ENCODE measurements at regions not wholly inside any gene's neighbourhood (a gene's known extent, or its start where the extent isn't known, plus 50 kb on each side); places are given as distances from the start of the nearest gene placed in this dataset.

GRCh38 chr2:107148055-107148454, 262.1 kb upstream of the ST6GAL2 start:
- Histone ChIP-seq H3K27ac (ENCODE audit: low read depth, low read length) (no peak overlapping the region), H3K4me1 (ENCODE audit: control insufficient read depth, insufficient read depth, low read length) (0 out of 2 replicates have a peak, but pooled peaks cover 2% of the 10 kb centered on the region), H3K9ac (ENCODE audit: low read depth, low read length) (no peak overlapping the region), H3K36me3 (ENCODE audit: control insufficient read depth, insufficient read depth, low read length) (no peaks in the 10 kb centered on the region), H3K9me3 (ENCODE audit: control insufficient read depth, insufficient read depth, low read length) (peaks cover 9% of the 10 kb centered on the region), H3K27me3 (ENCODE audit: control insufficient read depth, insufficient read depth, low read length) (no peaks in the 10 kb centered on the region), H3K4me3 (ENCODE audit: low read depth, low read length) (no peak overlapping the region)

- H3K9me3 ChIP-seq (ENCODE audit: control insufficient read depth, insufficient read depth, low read length), result peaks cover 9% of the 10 kb centered on the region
- no peak overlapping the region for H3K27ac ChIP-seq (ENCODE audit: low read depth, low read length)
- H3K27me3 ChIP-seq (ENCODE audit: control insufficient read depth, insufficient read depth, low read length), result no peaks in the 10 kb centered on the region
- H3K9ac ChIP-seq (ENCODE audit: low read depth, low read length), result no peak overlapping the region
- no peaks in the 10 kb centered on the region for H3K36me3 ChIP-seq (ENCODE audit: control insufficient read depth, insufficient read depth, low read length)
- H3K4me1 ChIP-seq (ENCODE audit: control insufficient read depth, insufficient read depth, low read length), result 0 out of 2 replicates have a peak, but pooled peaks cover 2% of the 10 kb centered on the region
- no peak overlapping the region for H3K4me3 ChIP-seq (ENCODE audit: low read depth, low read length)
Measured at GRCh38 chr2:107148496-107148895, 262.5 kb upstream of the ST6GAL2 start.

- no peaks in the 10 kb centered on the region for H3K9me3 ChIP-seq (ENCODE audit: control insufficient read depth, insufficient read depth, low read length)
- no peaks in the 10 kb centered on the region for H3K27me3 ChIP-seq (ENCODE audit: control insufficient read depth, insufficient read depth, low read length)
- H3K4me1 ChIP-seq (ENCODE audit: control insufficient read depth, insufficient read depth, low read length), result no peaks in the 10 kb centered on the region
- no peak overlapping the region for H3K4me3 ChIP-seq (ENCODE audit: low read depth, low read length)
- H3K36me3 ChIP-seq (ENCODE audit: control insufficient read depth, insufficient read depth, low read length), result no peaks in the 10 kb centered on the region
- H3K9ac ChIP-seq (ENCODE audit: low read depth, low read length), result no peak overlapping the region
- no peak overlapping the region for H3K27ac ChIP-seq (ENCODE audit: low read depth, low read length)
Measured at GRCh38 chr2:107160640-107161239, 274.8 kb upstream of the ST6GAL2 start.

- H3K9ac ChIP-seq (ENCODE audit: low read depth, low read length), result no peak overlapping the region
- no peak overlapping the region for H3K4me3 ChIP-seq (ENCODE audit: low read depth, low read length)
- H3K4me1 ChIP-seq (ENCODE audit: control insufficient read depth, insufficient read depth, low read length), result no peaks in the 10 kb centered on the region
- no peaks in the 10 kb centered on the region for H3K36me3 ChIP-seq (ENCODE audit: control insufficient read depth, insufficient read depth, low read length)
- H3K27ac ChIP-seq (ENCODE audit: low read depth, low read length), result no peak overlapping the region
- H3K9me3 ChIP-seq (ENCODE audit: control insufficient read depth, insufficient read depth, low read length), result no peaks in the 10 kb centered on the region
- H3K27me3 ChIP-seq (ENCODE audit: control insufficient read depth, insufficient read depth, low read length), result no peaks in the 10 kb centered on the region
Measured at GRCh38 chr2:107168141-107168540, 282.2 kb upstream of the ST6GAL2 start.

GRCh38 chr2:107174171-107174570, 288.2 kb upstream of the ST6GAL2 start:
- no peaks in the 10 kb centered on the region for H3K9me3 ChIP-seq (ENCODE audit: control insufficient read depth, insufficient read depth, low read length)
- H3K4me1 ChIP-seq (ENCODE audit: control insufficient read depth, insufficient read depth, low read length), result no peaks in the 10 kb centered on the region
- no peaks in the 10 kb centered on the region for H3K27me3 ChIP-seq (ENCODE audit: control insufficient read depth, insufficient read depth, low read length)
- H3K9ac ChIP-seq (ENCODE audit: low read depth, low read length), result no peak overlapping the region
- no peak overlapping the region for H3K27ac ChIP-seq (ENCODE audit: low read depth, low read length)
- no peak overlapping the region for H3K4me3 ChIP-seq (ENCODE audit: low read depth, low read length)
- H3K36me3 ChIP-seq (ENCODE audit: control insufficient read depth, insufficient read depth, low read length), result no peaks in the 10 kb centered on the region

GRCh38 chr2:107182981-107183380, 297.0 kb upstream of the ST6GAL2 start:
- no peak overlapping the region for H3K9ac ChIP-seq (ENCODE audit: low read depth, low read length)
- no peaks in the 10 kb centered on the region for H3K27me3 ChIP-seq (ENCODE audit: control insufficient read depth, insufficient read depth, low read length)
- no peak overlapping the region for H3K27ac ChIP-seq (ENCODE audit: low read depth, low read length)
- no peaks in the 10 kb centered on the region for H3K36me3 ChIP-seq (ENCODE audit: control insufficient read depth, insufficient read depth, low read length)
- H3K9me3 ChIP-seq (ENCODE audit: control insufficient read depth, insufficient read depth, low read length), result no peaks in the 10 kb centered on the region
- H3K4me3 ChIP-seq (ENCODE audit: low read depth, low read length), result no peak overlapping the region
- no peaks in the 10 kb centered on the region for H3K4me1 ChIP-seq (ENCODE audit: control insufficient read depth, insufficient read depth, low read length)

GRCh38 chr2:107187870-107188269, 301.9 kb upstream of the ST6GAL2 start:
- Histone ChIP-seq H3K36me3 (ENCODE audit: control insufficient read depth, insufficient read depth, low read length) (no peaks in the 10 kb centered on the region), H3K27me3 (ENCODE audit: control insufficient read depth, insufficient read depth, low read length) (no peaks in the 10 kb centered on the region), H3K4me1 (ENCODE audit: control insufficient read depth, insufficient read depth, low read length) (no peaks in the 10 kb centered on the region), H3K4me3 (ENCODE audit: low read depth, low read length) (no peak overlapping the region), H3K9me3 (ENCODE audit: control insufficient read depth, insufficient read depth, low read length) (no peaks in the 10 kb centered on the region), H3K27ac (ENCODE audit: low read depth, low read length) (no peak overlapping the region), H3K9ac (ENCODE audit: low read depth, low read length) (no peak overlapping the region)

GRCh38 chr2:107195631-107196030, 309.7 kb upstream of the ST6GAL2 start:
- Histone ChIP-seq H3K4me3 (ENCODE audit: low read depth, low read length) (no peak overlapping the region), H3K27ac (ENCODE audit: low read depth, low read length) (no peak overlapping the region), H3K36me3 (ENCODE audit: control insufficient read depth, insufficient read depth, low read length) (no peaks in the 10 kb centered on the region), H3K9me3 (ENCODE audit: control insufficient read depth, insufficient read depth, low read length) (no peaks in the 10 kb centered on the region), H3K4me1 (ENCODE audit: control insufficient read depth, insufficient read depth, low read length) (no peaks in the 10 kb centered on the region), H3K27me3 (ENCODE audit: control insufficient read depth, insufficient read depth, low read length) (no peaks in the 10 kb centered on the region), H3K9ac (ENCODE audit: low read depth, low read length) (no peak overlapping the region)

- no peak overlapping the region for H3K27ac ChIP-seq (ENCODE audit: low read depth, low read length)
- no peaks in the 10 kb centered on the region for H3K9me3 ChIP-seq (ENCODE audit: control insufficient read depth, insufficient read depth, low read length)
- no peak overlapping the region for H3K9ac ChIP-seq (ENCODE audit: low read depth, low read length)
- H3K4me1 ChIP-seq (ENCODE audit: control insufficient read depth, insufficient read depth, low read length), result no peaks in the 10 kb centered on the region
- H3K36me3 ChIP-seq (ENCODE audit: control insufficient read depth, insufficient read depth, low read length), result no peaks in the 10 kb centered on the region
- no peak overlapping the region for H3K4me3 ChIP-seq (ENCODE audit: low read depth, low read length)
- no peaks in the 10 kb centered on the region for H3K27me3 ChIP-seq (ENCODE audit: control insufficient read depth, insufficient read depth, low read length)
Measured at GRCh38 chr2:107197594-107198294, 311.8 kb upstream of the ST6GAL2 start.

- Histone ChIP-seq H3K4me1 (ENCODE audit: control insufficient read depth, insufficient read depth, low read length) (no peaks in the 10 kb centered on the region), H3K27ac (ENCODE audit: low read depth, low read length) (no peak overlapping the region), H3K9ac (ENCODE audit: low read depth, low read length) (no peak overlapping the region), H3K9me3 (ENCODE audit: control insufficient read depth, insufficient read depth, low read length) (no peaks in the 10 kb centered on the region), H3K27me3 (ENCODE audit: control insufficient read depth, insufficient read depth, low read length) (no peaks in the 10 kb centered on the region), H3K36me3 (ENCODE audit: control insufficient read depth, insufficient read depth, low read length) (no peaks in the 10 kb centered on the region), H3K4me3 (ENCODE audit: low read depth, low read length) (no peak overlapping the region)
Measured at GRCh38 chr2:107202962-107203591, 317.1 kb upstream of the ST6GAL2 start.

Measured in HUES48 (cell line).